Kidney (tissue), 13 donors: ENCODE measurements at regions not wholly inside any gene's neighbourhood (a gene's known extent, or its start where the extent isn't known, plus 50 kb on each side); places are given as distances from the start of the nearest gene placed in this dataset.

Experiments used
- DNase-seq, 5 donors: peaks; one replicate each; pipeline ENCODE4 v3.0.0-alpha.2; 2013 to 2020
- FAIRE-seq: peaks from 2 replicates; lab custom pipeline; 2012; peaks lifted over from hg19 to GRCh38; lab: Jason Lieb, UNC
- H3K27ac ChIP-seq, 2 donors: one replicate each; pipeline ENCODE4 v1.7.0; 2013; ENCODE audit warnings: low read depth in 2 of 2, low read length in 2 of 2, inconsistent platforms in 1 of 2
- H3K27me3 ChIP-seq: one replicate; pipeline ENCODE4 v1.7.1; 2013; ENCODE audit warnings: low read length, inconsistent platforms; ENCODE audit not compliant: control insufficient read depth, insufficient read depth
- H3K36me3 ChIP-seq, 3 donors: one replicate each; pipeline versions ENCODE4 v1.7.0 to v1.7.1; 2013; ENCODE audit warnings: low read length in 3 of 3, control low read depth in 1 of 3, inconsistent platforms in 1 of 3; ENCODE audit not compliant: insufficient read depth in 3 of 3, control insufficient read depth in 2 of 3
- H3K4me1 ChIP-seq, 3 donors: one replicate each; pipeline versions ENCODE4 v1.7.0 to v1.7.1; 2013; ENCODE audit warnings: low read length in 3 of 3, inconsistent platforms in 1 of 3, low read depth in 1 of 3; ENCODE audit not compliant: control insufficient read depth in 2 of 3, insufficient read depth in 2 of 3
- H3K4me3 ChIP-seq, 3 donors: one replicate each; pipeline versions ENCODE4 v1.7.0 to v1.8.1; 2013; ENCODE audit warnings: low read length in 3 of 3, control low read depth in 1 of 3, inconsistent platforms in 1 of 3
- H3K9ac ChIP-seq, 3 donors: one replicate each; pipeline versions ENCODE4 v1.7.0 to v1.7.1; 2013; ENCODE audit warnings: low read length in 3 of 3, control low read depth in 1 of 3, inconsistent platforms in 1 of 3
- H3K9me3 ChIP-seq, 3 donors: one replicate each; pipeline versions ENCODE4 v1.7.0 to v1.7.1; 2013; ENCODE audit warnings: low read length in 3 of 3, control low read depth in 1 of 3, inconsistent platforms in 1 of 3; ENCODE audit not compliant: control insufficient read depth in 2 of 3, insufficient read depth in 1 of 3
- intact Hi-C: fragments of 100-400 bp; cut with DNase I; formaldehyde crosslinking; loops from one replicate; pipeline ENCODE4 v1.11.1; 2022
- TF ChIP-seq, protein P1 (sequence below): IDR thresholded peaks from 3 replicates; pipeline ENCODE4 v1.5.1; 2012; ENCODE audit warnings: mild to moderate bottlenecking, moderate library complexity, borderline replicate concordance; ENCODE audit not compliant: insufficient read depth; ENCODE audit errors: extremely low read depth
- donor health status: control.
- donor health status: control.
- donor health status: control.
- donor health status: control.
- donor health status: control.
- donor health status: DM: yes; HTN: yes; CAD: no.
- donor health status: Normal renal cell carcinoma (clear cell type).

DNA sequence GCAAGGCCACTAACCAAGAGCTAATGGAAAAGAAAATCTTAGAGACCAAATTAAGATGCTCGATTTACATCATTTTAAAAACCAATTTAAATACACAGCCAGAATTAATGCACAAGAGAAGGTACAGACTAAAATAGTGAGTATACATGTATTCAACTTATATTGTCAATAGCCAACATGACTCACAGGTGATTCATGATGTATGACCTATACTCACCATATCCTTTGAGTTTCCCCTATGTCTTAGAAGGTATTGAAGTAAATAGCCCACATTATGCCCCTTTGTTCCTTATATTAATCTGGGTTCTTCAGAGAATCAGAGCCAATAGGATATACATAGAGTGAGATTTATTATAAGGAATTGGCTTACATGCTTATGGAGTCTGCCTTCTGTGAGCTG is 97.5 kb upstream of the ANO3 start:
- Histone ChIP-seq H3K4me1 (no peaks in the 10 kb centered on the region), H3K9me3 (no peaks in the 10 kb centered on the region), H3K9ac (no peak overlapping the region), H3K27me3 (no peaks in the 10 kb centered on the region), H3K27ac (no peak overlapping the region), H3K36me3 (no peaks in the 10 kb centered on the region), H3K4me3 (no peak overlapping the region)
- no peak for FAIRE-seq
- DNase-seq, result no peak
- intact Hi-C loops, result no loop called here
- TF ChIP-seq, protein P1, sequence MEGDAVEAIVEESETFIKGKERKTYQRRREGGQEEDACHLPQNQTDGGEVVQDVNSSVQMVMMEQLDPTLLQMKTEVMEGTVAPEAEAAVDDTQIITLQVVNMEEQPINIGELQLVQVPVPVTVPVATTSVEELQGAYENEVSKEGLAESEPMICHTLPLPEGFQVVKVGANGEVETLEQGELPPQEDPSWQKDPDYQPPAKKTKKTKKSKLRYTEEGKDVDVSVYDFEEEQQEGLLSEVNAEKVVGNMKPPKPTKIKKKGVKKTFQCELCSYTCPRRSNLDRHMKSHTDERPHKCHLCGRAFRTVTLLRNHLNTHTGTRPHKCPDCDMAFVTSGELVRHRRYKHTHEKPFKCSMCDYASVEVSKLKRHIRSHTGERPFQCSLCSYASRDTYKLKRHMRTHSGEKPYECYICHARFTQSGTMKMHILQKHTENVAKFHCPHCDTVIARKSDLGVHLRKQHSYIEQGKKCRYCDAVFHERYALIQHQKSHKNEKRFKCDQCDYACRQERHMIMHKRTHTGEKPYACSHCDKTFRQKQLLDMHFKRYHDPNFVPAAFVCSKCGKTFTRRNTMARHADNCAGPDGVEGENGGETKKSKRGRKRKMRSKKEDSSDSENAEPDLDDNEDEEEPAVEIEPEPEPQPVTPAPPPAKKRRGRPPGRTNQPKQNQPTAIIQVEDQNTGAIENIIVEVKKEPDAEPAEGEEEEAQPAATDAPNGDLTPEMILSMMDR, result no peak

DNA sequence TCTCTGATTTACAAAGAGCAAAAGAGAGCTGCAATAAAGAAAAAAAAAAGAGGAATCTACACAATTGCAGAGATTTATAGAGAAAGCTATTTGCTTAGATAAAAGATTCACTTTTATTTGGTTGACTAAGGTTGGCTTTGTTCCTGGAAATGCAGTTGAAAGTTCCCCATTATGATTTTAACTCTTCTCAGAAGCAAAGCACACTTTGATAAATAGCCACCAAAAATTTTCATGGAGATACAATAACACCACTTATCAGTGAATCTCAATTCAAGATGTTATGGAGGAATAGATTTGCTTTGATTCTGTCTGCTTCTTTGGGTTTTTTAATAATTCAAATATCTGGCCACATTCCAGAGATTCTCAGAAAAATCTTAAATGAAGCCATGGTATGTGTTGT is 88.5 kb upstream of the ANO3 start:
- no peak overlapping the region for H3K27ac ChIP-seq
- TF ChIP-seq, protein P1, result no peak
- H3K4me1 ChIP-seq, result no peaks in the 10 kb centered on the region
- no peak for FAIRE-seq
- no peaks in the 10 kb centered on the region for H3K36me3 ChIP-seq
- DNase-seq, result no peak
- H3K9ac ChIP-seq, result no peak overlapping the region
- no peaks in the 10 kb centered on the region for H3K27me3 ChIP-seq
- intact Hi-C loops, result no loop called here
- H3K4me3 ChIP-seq, result no peak overlapping the region
- no peaks in the 10 kb centered on the region for H3K9me3 ChIP-seq

DNA sequence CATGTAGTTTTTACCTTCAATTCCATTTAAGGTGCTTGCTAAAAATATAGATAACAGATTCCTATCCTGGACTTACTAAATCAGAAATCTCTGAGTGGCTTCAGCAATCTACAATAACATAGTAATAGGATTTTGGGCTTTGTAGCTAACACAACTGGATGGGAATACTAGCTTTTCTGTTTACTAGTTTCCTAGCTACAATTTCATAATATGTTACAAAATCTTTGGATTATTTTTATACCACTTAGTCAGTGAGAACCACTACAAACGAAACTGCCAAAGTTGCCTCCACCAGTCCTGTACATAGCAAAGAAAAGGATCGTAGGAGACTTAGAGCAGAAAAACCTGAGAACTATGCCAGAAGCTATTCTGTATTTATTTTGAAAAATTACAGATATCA is 87.7 kb upstream of the ANO3 start:
- no peaks in the 10 kb centered on the region for H3K36me3 ChIP-seq
- no peak overlapping the region for H3K4me3 ChIP-seq
- H3K4me1 ChIP-seq, result no peaks in the 10 kb centered on the region
- H3K27ac ChIP-seq, result no peak overlapping the region
- intact Hi-C loops, result no loop called here
- H3K27me3 ChIP-seq, result no peaks in the 10 kb centered on the region
- no peaks in the 10 kb centered on the region for H3K9me3 ChIP-seq
- no peak for FAIRE-seq
- TF ChIP-seq, protein P1, result no peak
- DNase-seq, result no peak
- H3K9ac ChIP-seq, result no peak overlapping the region

DNA sequence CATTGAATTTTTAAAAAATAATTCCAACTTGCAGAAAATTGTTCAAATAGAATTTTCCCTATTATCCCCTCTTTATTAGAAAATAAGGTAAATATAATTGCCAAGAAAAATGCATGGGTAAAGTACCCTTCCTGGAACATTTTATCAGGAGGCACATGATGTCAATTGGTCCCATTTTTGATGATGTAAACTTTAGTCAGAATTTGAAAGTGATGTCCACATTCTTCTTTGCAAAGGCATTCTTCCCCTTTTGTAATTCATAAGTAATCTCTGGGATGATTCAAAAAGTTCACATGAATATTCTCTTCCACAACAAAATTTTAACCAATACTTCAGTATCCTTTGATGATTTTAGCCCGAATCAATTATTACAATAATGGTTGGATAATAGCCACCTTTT is 86.9 kb upstream of the ANO3 start:
- no peak for DNase-seq
- FAIRE-seq, result no peak
- H3K4me3 ChIP-seq, result no peak overlapping the region
- no peak overlapping the region for H3K27ac ChIP-seq
- H3K4me1 ChIP-seq, result no peaks in the 10 kb centered on the region
- intact Hi-C loops, result no loop called here
- H3K27me3 ChIP-seq, result no peaks in the 10 kb centered on the region
- TF ChIP-seq, protein P1, result no peak
- no peak overlapping the region for H3K9ac ChIP-seq
- H3K36me3 ChIP-seq, result no peaks in the 10 kb centered on the region
- no peaks in the 10 kb centered on the region for H3K9me3 ChIP-seq
